NCI-H1694 (cell line): ENCODE measurements at regions not wholly inside any gene's neighbourhood (a gene's known extent, or its start where the extent isn't known, plus 50 kb on each side); places are given as distances from the start of the nearest gene placed in this dataset.

Source experiments
- DNase-seq: peaks from one replicate; lab custom pipeline; 2025; lab: John Stamatoyannopoulos, UW

DNA sequence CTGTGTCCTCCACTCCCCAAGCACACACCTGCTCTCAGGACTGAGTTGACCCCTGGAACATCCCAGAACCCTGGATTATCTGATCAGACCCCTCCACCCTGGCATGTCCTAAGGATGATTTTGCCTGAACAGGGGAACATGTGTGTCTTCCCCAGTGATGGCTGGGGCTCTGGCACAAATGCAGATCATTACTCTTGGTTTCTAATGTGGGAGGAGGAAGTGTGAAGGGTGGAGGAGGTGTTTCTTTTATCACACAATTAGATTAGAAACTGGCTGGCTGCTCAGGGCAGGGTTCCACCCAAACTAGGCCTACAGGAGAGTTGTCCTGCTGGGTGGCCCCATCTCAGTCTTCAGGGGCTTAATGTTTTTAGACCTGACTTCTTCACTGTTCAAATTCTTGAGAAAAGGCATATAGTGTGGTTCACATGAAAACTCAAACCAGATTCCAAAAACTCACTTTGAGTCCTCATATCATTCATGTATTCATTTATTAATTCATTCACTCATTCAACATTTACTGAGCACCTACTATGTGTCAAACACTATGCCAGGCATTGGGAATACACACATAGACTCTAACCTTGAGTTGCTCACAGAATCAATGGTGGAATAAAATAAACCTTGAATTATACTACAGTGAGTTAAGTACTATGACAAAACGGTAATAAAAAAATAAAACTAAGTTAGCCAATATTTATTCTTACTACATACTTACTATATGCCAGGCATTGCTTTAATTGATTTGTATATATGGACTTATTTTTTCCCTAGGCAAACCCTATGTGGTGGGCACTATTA lies 221.8 kb upstream of the JUN start:
- DNase-seq = no peak

DNA sequence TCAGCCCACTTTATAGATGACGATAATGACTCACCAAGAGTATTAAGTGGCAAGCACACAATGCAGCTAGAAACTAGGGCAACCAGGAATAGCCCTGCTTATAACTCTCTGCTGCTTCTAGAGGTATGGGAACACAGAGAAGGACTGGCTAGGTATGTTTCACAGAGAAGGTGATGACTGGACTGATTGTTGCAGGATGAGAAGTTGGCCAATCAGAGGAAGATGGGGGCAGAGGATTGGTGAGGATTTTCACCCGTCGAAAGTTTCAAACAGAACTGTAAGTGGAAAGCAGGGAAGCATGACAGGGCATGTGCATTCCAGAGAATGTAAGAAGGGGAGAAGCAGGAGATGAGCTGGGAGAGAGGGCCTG lies 222.4 kb upstream of the JUN start:
- DNase-seq = no peak

DNA sequence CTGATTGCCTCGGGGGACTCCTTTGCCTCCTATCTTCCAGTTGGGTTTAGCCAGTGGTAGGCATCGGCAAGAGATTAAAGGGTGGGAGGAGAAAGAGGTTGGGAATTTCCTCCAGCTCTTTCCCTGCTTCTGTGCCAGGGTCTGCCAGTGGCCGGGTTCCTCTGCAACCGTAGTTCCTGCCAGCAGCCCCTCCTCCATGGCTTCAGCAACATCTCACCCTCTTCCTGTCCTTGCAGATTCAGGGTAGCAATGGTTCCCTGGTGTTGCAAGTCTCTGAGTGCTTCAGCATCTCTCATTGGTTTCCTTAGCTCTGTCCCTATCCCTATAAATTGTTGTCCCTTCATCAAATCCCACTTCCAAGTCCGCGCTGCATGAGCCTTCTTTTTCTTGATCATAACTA lies 223.1 kb upstream of the JUN start:
- no peak for DNase-seq

DNA sequence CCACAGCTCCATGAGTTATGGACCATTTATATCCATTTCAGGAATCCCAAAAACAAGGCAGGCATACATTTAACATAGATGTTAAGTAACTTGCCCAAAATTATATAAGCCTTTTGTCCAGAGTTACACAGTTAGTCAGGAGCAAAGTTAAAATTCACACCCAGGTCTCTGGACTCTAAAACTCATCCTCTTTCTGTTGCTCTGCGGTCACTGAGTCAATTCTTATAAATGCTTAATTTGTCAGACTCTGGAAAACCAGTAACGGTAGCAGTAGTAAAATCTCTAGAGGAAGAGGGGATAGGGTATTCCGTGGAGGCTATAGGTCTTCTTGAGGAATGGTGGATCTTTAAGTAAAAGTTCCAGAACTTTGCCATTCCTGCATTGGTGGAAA lies 223.6 kb upstream of the JUN start:
- no peak for DNase-seq

DNA sequence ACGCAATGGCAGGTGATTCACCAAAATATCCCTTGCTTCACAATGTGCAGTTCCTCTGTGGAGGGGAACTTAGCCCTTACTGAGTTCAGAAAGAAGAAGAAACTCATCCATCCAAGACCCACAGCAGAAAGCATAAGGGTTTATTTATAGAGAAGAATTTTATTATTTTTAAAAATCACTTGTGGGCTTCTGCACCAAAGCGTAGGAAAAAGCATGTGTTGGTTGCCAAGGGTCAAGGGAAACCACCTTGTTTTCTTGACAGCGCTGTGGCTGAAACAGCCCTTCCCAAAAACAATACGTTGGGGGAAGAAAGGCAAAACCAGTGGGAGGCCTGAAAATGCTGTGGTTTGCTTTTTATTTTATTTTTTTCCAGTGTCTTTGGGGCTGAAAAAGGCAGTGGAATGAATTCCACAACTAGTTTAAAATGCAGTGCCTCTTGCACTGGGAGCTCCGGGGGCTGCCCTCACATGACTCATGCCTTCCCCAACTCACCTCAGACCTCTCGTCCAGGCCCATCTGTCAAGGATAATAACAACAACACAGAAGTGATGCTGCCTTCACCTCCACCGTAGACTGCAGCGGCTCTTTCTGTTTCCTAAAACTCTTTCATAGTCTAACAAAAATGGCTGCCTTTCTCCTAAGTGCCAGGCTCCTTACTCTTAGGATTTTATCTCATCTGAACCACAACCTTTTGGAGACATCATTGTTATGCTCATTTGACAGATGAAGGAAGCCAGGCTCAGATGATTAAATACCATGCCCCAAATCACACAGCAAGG lies 224.2 kb upstream of the JUN start:
- DNase-seq = no peak

DNA sequence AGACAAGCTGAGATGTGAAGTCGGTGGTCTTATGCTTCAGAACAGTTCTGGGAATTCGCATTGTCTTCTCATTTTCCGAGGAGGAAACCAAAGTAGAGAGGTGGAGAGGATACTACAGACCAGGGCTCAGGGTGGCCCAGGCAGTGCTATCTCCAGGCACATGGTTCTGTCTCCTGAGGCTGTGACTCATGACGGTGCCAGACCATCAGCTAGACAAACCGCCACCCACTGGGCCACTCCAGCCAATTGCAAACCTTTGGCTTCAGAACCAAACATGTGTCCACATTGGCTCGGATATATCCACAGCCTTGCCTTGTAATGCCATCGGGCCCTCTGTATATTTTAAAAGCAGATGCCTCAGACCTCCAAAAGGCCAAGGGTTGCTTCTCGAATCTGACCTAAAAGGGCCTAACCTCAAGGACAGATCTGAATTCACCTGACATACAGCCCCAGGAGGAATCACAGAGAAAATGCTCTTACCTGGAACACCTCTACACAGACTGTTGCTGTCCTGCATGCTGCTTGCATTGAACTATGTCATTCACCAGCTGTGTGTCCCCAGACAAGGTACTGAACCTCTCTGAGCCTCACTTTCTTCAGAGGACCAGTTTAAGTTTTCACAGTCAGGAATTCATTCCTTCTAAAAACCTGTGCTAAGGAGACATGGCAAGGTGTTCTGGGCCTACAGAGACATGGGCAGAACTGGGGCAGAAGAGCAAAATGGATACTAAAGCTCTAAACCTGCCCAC lies 224.9 kb upstream of the JUN start:
- no peak for DNase-seq

DNA sequence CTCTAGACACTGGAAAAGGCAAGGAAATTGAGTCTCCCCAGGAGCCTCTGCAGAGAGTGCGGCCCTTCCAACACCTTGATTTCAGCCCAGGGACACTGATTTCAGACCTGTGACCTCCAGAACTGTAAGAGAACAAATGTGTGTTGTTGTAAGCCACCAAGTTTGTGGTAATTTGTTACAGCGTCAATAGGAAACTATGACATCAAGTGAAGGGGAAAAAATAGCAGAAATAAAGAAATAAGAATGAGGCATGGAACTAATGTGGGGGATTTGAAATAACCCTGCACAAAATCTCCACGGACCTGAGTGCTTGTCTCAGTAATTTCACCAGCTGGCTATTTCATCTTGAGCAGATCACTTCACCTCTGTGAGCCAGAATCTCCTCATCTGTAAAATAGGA lies 227.8 kb upstream of the JUN start:
- DNase-seq = no peak

DNA sequence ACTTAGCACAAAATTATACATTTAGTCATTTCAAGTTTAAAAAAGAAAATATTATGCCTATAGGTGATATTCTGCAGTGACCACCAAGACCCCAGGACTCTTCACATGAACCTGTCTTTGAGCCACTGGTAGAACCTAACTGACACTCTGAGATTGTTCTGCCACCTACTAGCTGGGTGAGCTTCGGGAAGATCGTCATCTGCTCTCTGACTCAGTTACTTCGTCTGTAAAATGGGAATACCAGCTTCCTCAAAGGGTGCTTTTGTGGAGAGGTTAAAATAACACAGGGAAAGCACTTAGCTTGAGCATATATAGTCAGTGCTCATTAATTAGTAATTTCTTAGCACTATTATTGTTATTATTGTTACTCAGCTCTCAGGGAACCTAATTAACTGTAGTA lies 228.5 kb upstream of the JUN start:
- DNase-seq = no peak

DNA sequence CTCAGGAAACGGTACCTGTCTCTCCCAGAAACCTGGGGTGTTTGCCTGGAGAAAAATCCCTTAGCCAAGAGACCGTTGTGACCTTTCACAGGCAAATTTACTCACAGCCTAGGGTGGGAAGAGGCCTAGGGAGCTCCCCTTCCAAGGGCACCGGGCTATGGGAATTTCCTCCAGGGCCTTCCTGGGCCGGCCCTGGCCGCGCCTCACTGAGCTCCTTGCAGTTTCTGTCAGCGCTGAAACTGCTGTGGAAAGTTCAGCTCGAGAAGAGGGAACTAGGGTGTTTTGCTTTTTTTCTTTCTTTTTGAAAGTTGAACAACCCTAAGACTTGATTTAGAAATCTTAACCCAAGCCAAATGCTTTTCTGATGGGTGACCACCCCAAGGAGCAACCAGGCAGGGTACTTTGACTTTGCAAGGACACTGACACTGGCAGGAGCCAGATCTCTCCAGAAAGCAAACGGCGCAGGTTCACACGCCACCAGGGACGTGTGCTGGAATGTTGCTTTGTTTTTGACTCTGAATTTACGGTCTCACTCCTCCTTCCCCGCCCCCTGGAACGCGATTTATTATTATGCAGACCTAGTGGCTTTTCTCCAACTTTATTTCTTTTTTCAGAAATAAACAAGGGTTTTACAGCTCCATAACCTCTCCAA lies 229.6 kb upstream of the JUN start:
- DNase-seq = no peak

DNA sequence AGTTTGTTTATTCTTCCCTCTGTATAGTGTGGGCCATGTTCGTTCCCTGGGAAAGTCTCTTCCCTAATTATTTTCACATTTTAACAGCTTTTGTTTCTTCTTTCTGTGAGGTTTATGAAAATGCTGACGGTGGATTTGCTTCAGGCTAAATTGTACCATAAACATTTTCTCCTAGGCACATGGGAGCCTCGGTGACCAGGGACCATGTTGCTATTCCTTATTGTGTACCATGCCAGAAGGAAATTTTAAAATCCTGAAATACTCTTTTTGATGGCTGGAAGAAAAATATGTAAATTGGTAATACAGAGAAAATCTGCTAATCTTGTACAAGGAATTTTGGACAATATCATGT lies 230.1 kb upstream of the JUN start:
- DNase-seq = no peak

DNA sequence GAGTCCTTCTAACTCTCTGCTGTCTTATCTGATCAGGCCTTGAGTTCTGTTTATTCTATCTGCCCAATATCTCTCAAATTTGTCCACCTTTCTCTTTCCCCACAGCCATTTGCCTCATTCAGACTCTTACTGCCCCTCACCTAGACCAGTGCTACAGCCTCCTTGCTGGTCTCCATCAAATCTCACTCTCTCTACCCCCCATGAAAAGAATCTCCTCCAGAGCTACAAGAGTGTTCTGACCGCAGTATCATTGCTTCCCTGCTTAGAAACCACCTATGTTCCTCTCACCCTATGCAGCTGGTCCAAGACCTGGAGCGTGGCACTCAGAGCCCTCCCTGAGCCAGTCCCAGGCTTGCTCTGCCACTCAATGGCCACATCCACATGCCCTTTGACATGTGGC lies 231.0 kb upstream of the JUN start:
- DNase-seq = no peak

DNA sequence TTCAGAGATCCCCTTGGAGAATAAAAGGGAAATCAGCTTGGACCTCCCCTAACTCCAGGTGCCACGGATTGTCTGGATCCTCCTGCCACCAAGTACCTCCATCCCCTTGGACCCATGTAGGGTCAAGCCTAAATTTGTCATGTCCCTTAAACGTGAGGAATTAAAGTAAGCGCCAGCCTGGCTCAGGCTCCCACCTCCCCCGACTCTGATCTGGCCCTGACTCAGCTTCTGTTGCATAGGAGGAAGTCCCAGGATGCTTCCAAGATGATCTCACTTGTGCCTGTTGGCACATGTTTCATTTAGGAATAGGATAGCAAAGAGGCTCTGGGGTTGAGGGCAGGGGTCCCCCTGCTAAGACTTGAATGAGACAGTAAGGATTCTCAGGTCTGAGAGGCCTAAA lies 231.9 kb upstream of the JUN start:
- DNase-seq = no peak

DNA sequence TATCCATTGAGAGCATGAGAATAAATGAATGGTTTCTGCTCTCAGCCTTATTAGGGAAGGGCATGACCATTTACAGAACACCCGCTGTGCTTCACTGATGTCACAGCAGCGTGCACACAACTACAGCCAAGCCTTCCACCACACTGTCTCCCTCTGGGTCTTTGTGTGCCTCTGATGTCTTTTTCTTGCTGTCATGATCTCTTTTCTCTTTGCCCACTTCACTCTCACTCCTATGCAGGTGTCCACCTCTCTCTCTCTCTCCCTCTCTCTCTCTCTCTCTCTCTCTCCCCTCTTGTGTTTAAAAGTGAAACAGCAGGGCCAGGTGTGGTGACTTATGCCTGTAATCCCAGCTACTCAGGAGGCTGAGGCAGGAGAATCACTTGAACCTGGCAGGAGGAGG lies 232.5 kb upstream of the JUN start:
- no peak for DNase-seq

DNA sequence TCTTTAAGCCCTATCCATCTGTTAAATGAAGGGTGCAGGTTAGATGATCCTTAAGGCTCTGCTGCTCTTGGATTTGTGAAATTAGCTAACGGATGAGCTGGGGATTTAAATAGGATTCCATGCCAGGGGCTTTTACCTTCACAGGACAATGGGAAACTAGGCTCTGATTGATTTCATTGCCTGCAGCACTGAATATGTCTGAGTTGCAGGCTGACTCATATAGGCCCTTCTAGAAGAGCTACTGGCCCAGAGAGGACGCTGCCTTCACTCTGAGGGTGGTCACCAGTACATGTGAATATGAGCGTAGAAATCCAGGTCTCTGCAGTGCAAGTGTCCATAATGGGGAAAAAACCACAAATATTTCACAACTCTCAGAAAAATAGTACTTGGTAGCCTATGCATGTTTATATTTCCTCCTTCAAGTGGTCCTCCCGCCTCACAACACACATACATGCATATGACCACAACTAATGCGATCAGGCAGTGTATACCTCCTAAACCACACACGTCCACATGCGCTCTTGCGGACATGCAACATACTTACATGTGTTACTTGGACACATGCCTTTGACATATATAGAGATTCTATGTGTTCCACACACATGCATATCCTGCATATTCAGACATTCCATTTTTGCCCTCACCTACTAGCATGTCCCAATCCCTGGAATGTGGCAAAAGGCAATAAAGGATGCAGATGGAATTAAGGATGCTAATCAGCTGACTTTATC lies 233.8 kb upstream of the JUN start:
- DNase-seq = no peak

DNA sequence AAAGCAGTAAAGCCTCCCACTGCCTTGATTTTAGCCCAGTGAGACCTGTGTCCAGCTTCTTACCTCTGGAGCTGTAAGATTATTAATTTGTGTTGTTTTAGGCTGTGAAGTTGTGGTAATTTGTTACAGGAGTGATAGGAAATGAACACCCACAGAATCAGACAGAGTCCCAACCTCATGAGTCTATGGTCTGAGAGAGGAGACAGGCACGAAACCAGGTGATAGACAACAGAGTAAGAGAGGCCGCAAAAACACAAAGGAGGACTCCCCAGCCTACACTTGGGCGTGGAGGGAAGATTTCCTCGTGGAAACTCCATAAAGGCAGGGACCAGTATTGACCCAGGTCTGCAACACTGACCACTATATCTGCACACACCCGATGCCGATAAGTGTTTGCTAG lies 234.6 kb upstream of the JUN start:
- no peak for DNase-seq

DNA sequence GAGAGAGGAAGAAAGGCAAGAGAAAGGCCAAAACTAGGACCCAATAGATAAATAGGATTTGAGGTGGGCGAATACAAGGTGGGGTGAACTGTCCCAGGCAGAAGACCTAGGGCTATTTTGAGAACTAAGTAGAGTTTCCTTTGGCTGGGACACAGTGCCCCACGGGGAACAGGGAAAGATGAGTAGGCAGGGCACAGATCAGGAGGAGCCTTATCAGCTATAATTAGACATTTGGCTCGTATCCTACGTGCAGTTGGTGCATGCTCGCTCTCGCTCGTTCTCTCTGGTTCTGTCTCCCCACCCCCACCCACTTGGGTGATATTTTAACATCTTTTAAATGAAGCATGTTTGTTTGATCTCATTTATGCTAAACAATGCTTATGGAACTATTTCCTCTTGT lies 235.0 kb upstream of the JUN start:
- no peak for DNase-seq

DNA sequence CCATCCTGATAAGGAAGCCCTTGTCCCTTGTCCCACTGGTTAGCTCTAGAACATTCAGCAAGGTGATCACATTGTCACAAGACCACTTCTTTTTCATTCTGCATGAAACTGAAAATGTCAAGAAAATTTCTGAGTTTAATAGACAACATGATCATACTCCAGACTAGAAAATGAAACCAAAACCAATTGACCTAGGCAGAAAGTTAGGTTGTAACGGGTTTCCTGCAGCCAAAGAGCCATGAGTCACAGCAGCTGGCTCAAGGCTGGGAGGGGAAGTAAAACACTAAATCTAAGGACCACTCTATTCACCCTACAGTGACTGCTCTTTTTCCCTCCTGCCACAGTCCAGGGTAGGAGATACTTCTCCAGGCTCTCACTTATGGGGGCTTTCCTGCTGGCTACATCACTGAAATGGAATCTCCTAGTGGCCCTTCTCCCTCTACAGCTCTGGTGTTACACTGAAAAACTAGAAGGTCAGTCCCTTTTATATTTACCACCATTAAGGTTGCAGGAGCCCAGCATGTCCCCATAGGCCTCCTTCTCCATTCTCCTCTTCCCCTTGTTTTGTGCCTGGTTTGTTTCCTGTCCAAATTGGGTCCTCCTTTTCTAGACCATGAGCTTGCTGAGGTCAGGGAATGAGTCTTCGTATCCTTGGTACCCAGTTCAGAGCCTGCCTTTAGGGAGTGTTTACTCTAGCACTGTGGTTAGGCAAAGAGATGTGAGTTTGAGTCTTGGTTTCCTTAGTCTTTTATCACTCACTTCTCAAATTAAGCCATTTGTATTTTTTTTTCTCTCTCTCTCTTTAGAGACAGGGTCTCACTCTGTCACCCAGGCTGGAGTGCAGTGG lies 236.5 kb upstream of the JUN start:
- DNase-seq = no peak

DNA sequence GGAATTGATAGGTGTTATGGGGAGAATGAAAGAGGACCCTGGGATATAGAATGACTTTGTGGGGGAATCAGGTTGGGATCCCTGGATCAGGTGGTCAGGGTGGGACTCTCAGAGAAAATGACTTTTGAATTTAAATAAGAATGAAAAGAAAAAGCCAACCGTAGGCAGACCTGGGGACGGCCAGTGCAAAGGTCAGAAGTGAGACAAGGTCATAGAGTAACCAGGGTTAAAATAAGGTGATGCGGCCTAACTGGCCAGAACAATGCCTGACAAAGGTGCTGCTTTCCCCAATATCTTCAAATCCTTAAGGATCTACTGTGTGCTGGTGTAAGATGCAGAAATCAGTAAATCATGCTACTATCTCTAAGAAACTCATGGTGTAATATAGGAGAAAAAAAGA lies 238.4 kb upstream of the JUN start:
- no peak for DNase-seq

DNA sequence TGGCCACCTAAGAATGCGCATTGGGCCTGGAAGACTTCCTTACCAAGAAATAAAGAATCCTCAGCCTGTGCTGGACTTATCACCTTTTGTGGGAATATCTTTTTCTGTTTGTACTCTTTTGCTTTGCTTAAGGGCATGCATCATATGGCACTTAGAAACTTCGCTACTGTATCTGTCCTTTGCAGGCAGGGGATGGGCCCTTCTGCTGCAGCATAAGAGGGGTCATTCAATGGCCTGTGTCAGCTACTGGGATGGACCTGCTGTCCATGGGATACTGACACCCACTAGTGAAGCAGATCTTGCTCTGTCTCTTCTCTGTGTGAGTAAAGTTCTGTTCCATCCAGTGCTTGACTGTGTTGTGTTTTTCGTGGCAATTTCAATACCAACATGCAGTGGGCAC lies 239.0 kb upstream of the JUN start:
- DNase-seq = no peak

DNA sequence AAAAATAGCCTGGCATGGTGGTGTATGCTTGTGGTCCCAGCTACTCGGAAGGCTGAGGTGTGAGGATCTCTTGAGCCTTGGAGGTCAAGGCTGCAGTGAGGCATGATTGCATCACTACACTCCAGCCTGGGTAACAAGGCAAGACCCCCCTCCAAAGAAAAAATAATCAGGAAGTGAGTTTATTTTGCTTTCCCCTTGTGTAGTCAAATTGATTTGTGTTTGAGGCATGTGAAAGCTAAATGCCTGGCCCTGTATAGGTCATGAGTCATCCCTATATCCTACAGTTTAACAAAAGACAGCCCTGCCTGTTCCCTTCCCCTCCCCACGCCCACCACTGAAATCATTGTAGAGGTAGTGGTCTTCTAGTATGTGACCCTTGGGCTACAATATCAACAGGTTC lies 241.4 kb upstream of the JUN start:
- DNase-seq = no peak

DNA sequence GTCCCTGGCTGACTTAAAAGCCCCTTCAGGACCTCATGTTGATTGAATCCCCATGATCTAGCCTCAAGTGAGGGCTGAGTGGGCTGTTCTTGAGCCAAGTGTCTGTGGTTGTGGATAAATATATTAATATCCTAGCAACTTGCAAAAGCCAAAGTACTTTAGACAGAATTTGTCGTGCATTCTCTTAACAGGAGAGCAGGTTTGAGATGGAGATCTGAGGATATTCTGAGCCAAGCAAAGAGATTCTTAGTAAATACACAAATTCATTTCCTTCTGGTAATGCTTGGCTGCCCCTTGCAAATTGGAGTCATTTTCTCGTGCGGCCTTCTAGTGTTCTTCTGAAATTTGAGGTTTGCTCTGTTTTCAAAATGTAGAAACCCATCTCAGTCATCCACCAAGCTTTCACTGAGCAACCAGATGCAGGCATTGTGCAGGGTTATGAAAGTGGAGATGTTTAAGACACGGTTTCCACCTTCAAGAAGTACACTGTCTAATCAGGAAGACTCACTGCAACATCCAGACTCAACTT lies 242.1 kb upstream of the JUN start:
- DNase-seq = no peak
